HCT116 (cell line): ENCODE measurements at regions not wholly inside any gene's neighbourhood (a gene's known extent, or its start where the extent isn't known, plus 50 kb on each side); places are given as distances from the start of the nearest gene placed in this dataset.

Experiments used
- ATAC-seq: fragments of 200-7000 bp; cut with Tn5 transposase; 2 replicates; pipeline ENCODE4 v1.9.1; 2020; ENCODE audit warnings: mild to moderate bottlenecking, moderate library complexity
- BruUV-seq: library from RNA; stranded (reverse); fragments of 400-500 nt; replicated peaks from 2 replicates; lab custom pipeline; 2021; lab: Mats Ljungman, UMichigan
- CTCF ChIA-PET: fragments of 300-600 bp; sonication (Branson Sonifier 250); formaldehyde crosslinking; loops from one replicate; lab custom pipeline; 2021; ENCODE audit warnings: antibody characterized with exemption; lab: Charles Lee
- POLR2A ChIA-PET: fragments of 300-600, 350-600 bp; sonication (Branson Sonifier 250); formaldehyde crosslinking; loops from one replicate; lab custom pipeline; 2021; ENCODE audit warnings: antibody characterized with exemption; lab: Charles Lee
- RAD21 ChIA-PET, 2 experiments: fragments of 300-600 bp; sonication (Branson Sonifier 250); formaldehyde crosslinking; loops; one replicate each; lab custom pipeline; 2023; ENCODE audit warnings: low total read pairs in 2 of 2; ENCODE audit not compliant: uncharacterized antibody in 2 of 2, unreplicated experiment in 2 of 2, low non-redundant PET in 1 of 2; lab: Charles Lee
- DNase-seq: peaks from one replicate; pipeline ENCODE4 v3.0.0-alpha.2; 2010; ENCODE audit warnings: low read depth, low spot score
- H2AFZ ChIP-seq: fragments of 200-600 bp; shearing (Covaris generic), sonication (generic); 2 replicates; pipeline ENCODE4 v1.6.1; 2017; ENCODE audit warnings: low read depth, mixed run types, mixed read lengths, antibody characterized with exemption, low read length; ENCODE audit not compliant: poor library complexity, severe bottlenecking
- H3K27ac ChIP-seq: 2 replicates; pipeline ENCODE4 v1.5.1; 2012; ENCODE audit warnings: low read depth, low read length
- H3K27me3 ChIP-seq: fragments of 200-600 bp; sonication (generic); 2 replicates; pipeline ENCODE4 v1.6.1; 2016; ENCODE audit warnings: mixed run types, low read length, mixed read lengths; ENCODE audit not compliant: insufficient read depth
- H3K36me3 ChIP-seq, 2 experiments: fragments of 200-500 bp in 1 of 2; fragments of 200-600 bp in 1 of 2; sonication (Bioruptor generic) in 1 of 2; sonication (generic) in 1 of 2; 2 replicates each; pipeline versions ENCODE4 v1.5.1 to v1.6.1; 2014 to 2016; ENCODE audit warnings: low read length in 2 of 2, inconsistent platforms in 1 of 2, mixed read lengths in 1 of 2, mixed run types in 1 of 2; ENCODE audit not compliant: insufficient read depth in 2 of 2, control insufficient read depth in 1 of 2
- H3K4me1 ChIP-seq, 2 experiments: fragments of 200-600 bp in 1 of 2; sonication (generic) in 1 of 2; 2 replicates each; pipeline versions ENCODE4 v1.5.1 to v1.6.1; 2012 to 2017; ENCODE audit warnings: low read length in 2 of 2, inconsistent platforms in 1 of 2, mild to moderate bottlenecking in 1 of 2, mixed read lengths in 1 of 2, mixed run types in 1 of 2, moderate library complexity in 1 of 2; ENCODE audit not compliant: insufficient read depth in 2 of 2, control insufficient read depth in 1 of 2
- H3K4me2 ChIP-seq: fragments of 200-600 bp; sonication (generic); 2 replicates; pipeline ENCODE4 v1.6.1; 2017; ENCODE audit warnings: mixed run types, low read length, mixed read lengths
- H3K4me3 ChIP-seq, 2 experiments: fragments of 200-600 bp in 1 of 2; sonication (generic) in 1 of 2; replicated peaks in 1 of 2; 2 replicates each; pipeline ENCODE4 v1.5.1; 2011 to 2016; ENCODE audit warnings: low read length in 2 of 2, control low read depth in 1 of 2, low read depth in 1 of 2, mild to moderate bottlenecking in 1 of 2, mixed read lengths in 1 of 2, mixed run types in 1 of 2
- H3K79me2 ChIP-seq: fragments of 200-600 bp; sonication (generic); 2 replicates; pipeline ENCODE4 v1.6.1; 2017; ENCODE audit warnings: mild to moderate bottlenecking, mixed run types, low read length, moderate library complexity, mixed read lengths; ENCODE audit not compliant: insufficient read depth
- H3K9ac ChIP-seq: fragments of 200-600 bp; sonication (generic); 2 replicates; pipeline ENCODE4 v1.6.1; 2016; ENCODE audit warnings: low read length, mixed read lengths
- H3K9me2 ChIP-seq: fragments of 200-600 bp; sonication (generic), shearing (Covaris generic); 2 replicates; pipeline ENCODE4 v1.6.1; 2017; ENCODE audit warnings: mixed run types, mild to moderate bottlenecking, moderate library complexity; ENCODE audit not compliant: insufficient read depth
- H3K9me3 ChIP-seq, 2 experiments: fragments of 200-500 bp in 1 of 2; fragments of 200-600 bp in 1 of 2; sonication (Bioruptor generic) in 1 of 2; sonication (generic) in 1 of 2; 2 replicates each; pipeline ENCODE4 v1.6.1; 2014 to 2017; ENCODE audit warnings: low read length in 2 of 2, mixed read lengths in 2 of 2, inconsistent platforms in 1 of 2, low read depth in 1 of 2, mild to moderate bottlenecking in 1 of 2, mixed run types in 1 of 2, moderate library complexity in 1 of 2; ENCODE audit not compliant: control insufficient read depth in 1 of 2, insufficient read depth in 1 of 2
- H4K20me1 ChIP-seq: fragments of 200-600 bp; sonication (generic), shearing (Covaris generic); 2 replicates; pipeline ENCODE4 v1.6.1; 2017; ENCODE audit warnings: mixed run types, mild to moderate bottlenecking, moderate library complexity; ENCODE audit not compliant: insufficient read depth
- CBX3 ChIP-seq: IDR thresholded peaks from 2 replicates; pipeline ENCODE4 v1.6.1; 2012; ENCODE audit warnings: low read depth
- ELF1 ChIP-seq: IDR thresholded peaks from 2 replicates; pipeline ENCODE4 v1.6.1; 2012; ENCODE audit warnings: low read depth, borderline replicate concordance
- EZH2 ChIP-seq: fragments of 200-600 bp; sonication (generic); IDR thresholded peaks from 2 replicates; pipeline ENCODE4 v1.6.1; 2017; ENCODE audit warnings: antibody characterized with exemption, mixed run types
- EZH2phosphoT487 ChIP-seq: fragments of 200-600 bp; IDR thresholded peaks from 2 replicates; pipeline ENCODE4 v1.6.1; 2018; ENCODE audit warnings: antibody characterized with exemption, borderline replicate concordance
- JUND ChIP-seq: IDR thresholded peaks from 2 replicates; pipeline ENCODE4 v1.6.1; 2012
- POLR2A ChIP-seq: IDR thresholded peaks from 2 replicates; pipeline ENCODE4 v1.7.0; 2011; ENCODE audit warnings: borderline replicate concordance; ENCODE audit not compliant: insufficient read depth, insufficient read length; ENCODE audit errors: extremely low read depth
- POLR2AphosphoS5 ChIP-seq: IDR thresholded peaks from 2 replicates; pipeline ENCODE4 v1.6.1; 2011; ENCODE audit warnings: mild to moderate bottlenecking, low read depth, low read length, moderate library complexity
- RAD21 ChIP-seq: IDR thresholded peaks from 2 replicates; pipeline ENCODE4 v1.6.1; 2012; ENCODE audit warnings: low read depth, mild to moderate bottlenecking
- SIN3A ChIP-seq: IDR thresholded peaks from 2 replicates; pipeline ENCODE4 v1.6.1; 2012; ENCODE audit warnings: low read depth
- SRF ChIP-seq: IDR thresholded peaks from 2 replicates; pipeline ENCODE4 v1.6.1; 2012; ENCODE audit warnings: low read depth
- YY1 ChIP-seq: IDR thresholded peaks from 2 replicates; pipeline ENCODE4 v1.6.1; 2011; ENCODE audit warnings: low read length, low read depth, moderate library complexity, mild to moderate bottlenecking; ENCODE audit not compliant: insufficient replicate concordance; ENCODE audit errors: extremely low read depth
- ZFX ChIP-seq: fragments of 450-650 bp; IDR thresholded peaks from 2 replicates; pipeline ENCODE4 v1.6.1; 2017
- ZNF274 ChIP-seq: fragments of 200-500 bp; sonication (Bioruptor generic); IDR thresholded peaks from 2 replicates; pipeline ENCODE4 v1.6.1; 2014; ENCODE audit warnings: mild to moderate bottlenecking, low read depth, low read length, inconsistent platforms
- intact Hi-C: fragments of 100-400 bp; cut with micrococcal nuclease; formaldehyde crosslinking; loops from 2 replicates; pipeline ENCODE4 v1.10.0; 2022
- TF ChIP-seq, protein P1 (sequence below): IDR thresholded peaks from 2 replicates; pipeline ENCODE4 v1.6.1; 2011; ENCODE audit warnings: mild to moderate bottlenecking, low read length, moderate library complexity; ENCODE audit not compliant: insufficient replicate concordance; ENCODE audit errors: extremely low read depth
- TF ChIP-seq, protein P2 (sequence below): IDR thresholded peaks from 2 replicates; pipeline ENCODE4 v1.6.1; 2012
- TF ChIP-seq, protein P3 (sequence below): IDR thresholded peaks from 2 replicates; pipeline ENCODE4 v1.6.1; 2012
- TF ChIP-seq, protein P4 (sequence below), 3 experiments: fragments of 200-600 bp in 1 of 3; sonication (generic) in 1 of 3; IDR thresholded peaks in 2 of 3; conservative IDR thresholded peaks in 1 of 3; 2 replicates each; pipeline ENCODE4 v1.5.1; 2012 to 2017; ENCODE audit warnings: low read depth in 2 of 3, low read length in 2 of 3, antibody characterized with exemption in 1 of 3, borderline replicate concordance in 1 of 3, control low read depth in 1 of 3, mild to moderate bottlenecking in 1 of 3, mixed read lengths in 1 of 3, mixed run types in 1 of 3, moderate library complexity in 1 of 3; ENCODE audit not compliant: insufficient read depth in 1 of 3

- TF ChIP-seq, protein P1, sequence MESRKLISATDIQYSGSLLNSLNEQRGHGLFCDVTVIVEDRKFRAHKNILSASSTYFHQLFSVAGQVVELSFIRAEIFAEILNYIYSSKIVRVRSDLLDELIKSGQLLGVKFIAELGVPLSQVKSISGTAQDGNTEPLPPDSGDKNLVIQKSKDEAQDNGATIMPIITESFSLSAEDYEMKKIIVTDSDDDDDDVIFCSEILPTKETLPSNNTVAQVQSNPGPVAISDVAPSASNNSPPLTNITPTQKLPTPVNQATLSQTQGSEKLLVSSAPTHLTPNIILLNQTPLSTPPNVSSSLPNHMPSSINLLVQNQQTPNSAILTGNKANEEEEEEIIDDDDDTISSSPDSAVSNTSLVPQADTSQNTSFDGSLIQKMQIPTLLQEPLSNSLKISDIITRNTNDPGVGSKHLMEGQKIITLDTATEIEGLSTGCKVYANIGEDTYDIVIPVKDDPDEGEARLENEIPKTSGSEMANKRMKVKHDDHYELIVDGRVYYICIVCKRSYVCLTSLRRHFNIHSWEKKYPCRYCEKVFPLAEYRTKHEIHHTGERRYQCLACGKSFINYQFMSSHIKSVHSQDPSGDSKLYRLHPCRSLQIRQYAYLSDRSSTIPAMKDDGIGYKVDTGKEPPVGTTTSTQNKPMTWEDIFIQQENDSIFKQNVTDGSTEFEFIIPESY = no peak
- TF ChIP-seq JUND = no peak
- TF ChIP-seq EZH2 = no peak
These were observed 187.0 kb upstream of the ATP2B1 start (continued) for GRCh38 chr12:89895591-89895990.

GRCh38 chr12:89895101-89895500, 186.5 kb upstream of the ATP2B1 start:
- TF ChIP-seq CBX3 (no peak), ELF1 (no peak), SIN3A (no peak), JUND (no peak), SRF (no peak), ZFX (no peak), EZH2phosphoT487 (no peak), EZH2 (no peak), ZNF274 (no peak), YY1 (no peak), POLR2A (no peak), POLR2AphosphoS5 (no peak), RAD21 (no peak)
- TF ChIP-seq, protein P1 = no peak
- TF ChIP-seq, protein P2, sequence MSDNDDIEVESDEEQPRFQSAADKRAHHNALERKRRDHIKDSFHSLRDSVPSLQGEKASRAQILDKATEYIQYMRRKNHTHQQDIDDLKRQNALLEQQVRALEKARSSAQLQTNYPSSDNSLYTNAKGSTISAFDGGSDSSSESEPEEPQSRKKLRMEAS = no peak
- TF ChIP-seq, protein P3, sequence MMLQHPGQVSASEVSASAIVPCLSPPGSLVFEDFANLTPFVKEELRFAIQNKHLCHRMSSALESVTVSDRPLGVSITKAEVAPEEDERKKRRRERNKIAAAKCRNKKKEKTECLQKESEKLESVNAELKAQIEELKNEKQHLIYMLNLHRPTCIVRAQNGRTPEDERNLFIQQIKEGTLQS = no peak
- TF ChIP-seq, protein P4, sequence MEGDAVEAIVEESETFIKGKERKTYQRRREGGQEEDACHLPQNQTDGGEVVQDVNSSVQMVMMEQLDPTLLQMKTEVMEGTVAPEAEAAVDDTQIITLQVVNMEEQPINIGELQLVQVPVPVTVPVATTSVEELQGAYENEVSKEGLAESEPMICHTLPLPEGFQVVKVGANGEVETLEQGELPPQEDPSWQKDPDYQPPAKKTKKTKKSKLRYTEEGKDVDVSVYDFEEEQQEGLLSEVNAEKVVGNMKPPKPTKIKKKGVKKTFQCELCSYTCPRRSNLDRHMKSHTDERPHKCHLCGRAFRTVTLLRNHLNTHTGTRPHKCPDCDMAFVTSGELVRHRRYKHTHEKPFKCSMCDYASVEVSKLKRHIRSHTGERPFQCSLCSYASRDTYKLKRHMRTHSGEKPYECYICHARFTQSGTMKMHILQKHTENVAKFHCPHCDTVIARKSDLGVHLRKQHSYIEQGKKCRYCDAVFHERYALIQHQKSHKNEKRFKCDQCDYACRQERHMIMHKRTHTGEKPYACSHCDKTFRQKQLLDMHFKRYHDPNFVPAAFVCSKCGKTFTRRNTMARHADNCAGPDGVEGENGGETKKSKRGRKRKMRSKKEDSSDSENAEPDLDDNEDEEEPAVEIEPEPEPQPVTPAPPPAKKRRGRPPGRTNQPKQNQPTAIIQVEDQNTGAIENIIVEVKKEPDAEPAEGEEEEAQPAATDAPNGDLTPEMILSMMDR (IDR thresholded peaks at IDR 0.05 in 2 of 3, conservative IDR thresholded peaks at IDR 0.05 in 1 of 3; ENCODE audit: borderline replicate concordance in 1 of 3, insufficient read depth in 1 of 3, low read depth in 2 of 3, low read length in 2 of 3) = no peak
- CTCF ChIA-PET = no interaction called here
- Histone ChIP-seq H3K4me1 (peaks cover 0 to 7% of the 10 kb centered on the region in 2 experiments; a peak in 1 of 4 replicates), H3K9ac (no peak overlapping the region), H3K27me3 (no peaks in the 10 kb centered on the region), H3K79me2 (no peaks in the 10 kb centered on the region), H3K9me3 (no peaks in the 10 kb centered on the region), H2AFZ (no peak overlapping the region), H4K20me1 (no peaks in the 10 kb centered on the region), H3K4me2 (no peak overlapping the region), H3K36me3 (no peaks in the 10 kb centered on the region), H3K27ac (no peak overlapping the region), H3K4me3 (no peak overlapping the region), H3K9me2 (0 out of 2 replicates have a peak, but pooled peaks cover 6% of the 10 kb centered on the region)
- ATAC-seq (no peak), DNase-seq (no peak)
- POLR2A ChIA-PET = interaction anchor here (0.5 kb wide), 1 partner anchor 85 kb away, joined by 3 read pairs; no protein-coding TSS in a partner anchor
- intact Hi-C loops = no loop called here
- BruUV-seq = no TSS peak
- RAD21 ChIA-PET = no interaction called here
